HG02610 (cell line): ENCODE measurements at regions not wholly inside any gene's neighbourhood (a gene's known extent, or its start where the extent isn't known, plus 50 kb on each side); places are given as distances from the start of the nearest gene placed in this dataset.
A peak's percentile ranks its signal among the peaks of the same experiment; 100 is the strongest.
"Not testable (repeated sequence)": the region's sequence is repeated elsewhere in the genome, so short reads cannot be mapped to it uniquely, and the experiment has no call there.

Source experiments
- ATAC-seq: cut with Tn5 transposase; IDR thresholded peaks from one replicate; pipeline ENCODE4 v1.9.1; 2021; ENCODE audit warnings: mild to moderate bottlenecking, moderate library complexity; ENCODE audit not compliant: unreplicated experiment

DNA sequence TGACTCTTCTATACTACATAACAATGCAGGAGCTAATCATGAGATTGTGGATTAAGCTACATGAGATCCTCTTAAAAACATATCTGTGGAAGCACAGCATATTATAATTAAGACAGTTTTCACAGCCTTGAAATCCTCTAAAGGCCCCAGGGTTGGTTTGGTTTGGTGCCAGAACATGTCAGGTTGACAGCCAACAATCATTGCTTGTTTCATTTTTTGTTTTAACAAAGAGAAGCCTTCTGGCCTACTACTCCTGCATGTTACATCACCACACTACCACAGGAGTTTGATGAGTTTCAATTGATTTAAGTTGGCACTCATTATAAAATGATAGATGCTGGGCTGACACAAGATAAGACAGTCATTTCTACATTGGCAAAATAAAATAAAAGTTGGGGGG is 255.9 kb upstream of the ERBB4 start:
- no peak for ATAC-seq

DNA sequence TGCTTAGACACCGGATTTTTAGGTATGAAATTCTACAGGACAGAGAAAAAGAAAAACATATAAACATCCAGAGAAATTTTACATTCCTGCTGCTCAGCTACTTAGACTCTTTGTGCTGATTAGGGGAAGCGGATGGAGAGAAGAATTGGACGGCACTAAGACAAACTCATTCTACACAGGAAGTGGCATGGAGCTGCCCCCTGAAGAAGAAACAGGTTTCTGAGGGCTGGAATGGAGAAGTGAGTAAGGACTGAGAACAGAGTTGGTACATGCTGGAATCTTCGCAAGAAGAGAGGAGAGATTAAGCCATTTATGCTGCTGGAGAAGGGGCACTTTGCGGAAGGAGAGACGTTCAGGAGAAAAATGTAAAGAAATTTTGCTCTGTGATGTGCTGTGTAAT is 253.0 kb upstream of the ERBB4 start:
- ATAC-seq, result no peak

GRCh38 chr2:212786088-212786487 is 247.5 kb upstream of the ERBB4 start:
- ATAC-seq, result not testable (repeated sequence)

DNA sequence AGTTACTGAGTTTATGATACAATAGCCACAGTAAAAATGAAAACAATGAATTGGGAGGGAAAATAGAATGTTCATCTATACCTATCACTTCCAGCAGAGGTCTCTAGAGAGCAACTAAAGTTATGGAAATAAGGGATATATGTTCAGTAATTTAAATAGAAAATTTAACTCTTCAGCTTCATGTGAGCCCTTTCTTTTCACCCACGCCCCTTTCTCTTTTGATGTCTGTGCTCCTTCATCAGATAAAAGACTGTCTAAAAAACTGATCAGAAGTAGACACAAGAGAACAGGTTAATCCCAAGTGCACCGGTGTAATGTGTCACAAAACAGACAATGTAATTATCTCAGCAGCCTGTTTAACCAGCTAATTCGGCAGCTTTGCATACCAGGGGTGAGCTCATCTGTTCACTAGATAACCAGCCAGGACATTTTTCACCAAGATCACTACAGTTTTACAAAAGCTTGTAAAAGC is 238.5 kb upstream of the ERBB4 start:
- no peak for ATAC-seq

DNA sequence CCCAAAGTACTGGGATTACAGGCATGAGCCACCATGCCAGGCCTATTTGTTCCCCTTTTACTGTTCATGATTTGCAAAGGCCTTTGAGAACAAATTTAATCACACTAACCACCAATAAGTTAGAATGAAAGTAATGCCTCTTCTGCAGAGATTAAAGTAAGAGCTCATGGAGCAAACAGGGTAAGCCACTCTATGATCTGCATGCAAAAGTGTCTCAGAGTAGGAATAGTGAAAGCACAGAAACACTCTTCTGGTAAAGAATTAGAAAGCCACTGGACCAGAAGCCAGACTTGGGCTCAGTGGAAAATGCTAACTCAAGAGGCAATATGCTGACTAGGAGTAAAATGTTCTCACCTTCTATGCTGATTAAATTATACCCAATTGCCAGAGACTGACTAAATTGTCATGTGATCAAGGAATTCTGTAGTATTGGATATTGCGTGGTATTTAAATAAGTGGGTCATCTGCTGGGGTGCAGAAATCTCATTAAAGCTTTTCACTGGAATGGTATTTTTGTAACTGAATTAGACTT is 235.3 kb upstream of the ERBB4 start:
- ATAC-seq, result peak; percentile 71

GRCh38 chr2:212770240-212770639 is 231.6 kb upstream of the ERBB4 start:
- ATAC-seq, result no peak

GRCh38 chr2:212766921-212767320 is 228.3 kb upstream of the ERBB4 start:
- ATAC-seq, result no peak

DNA sequence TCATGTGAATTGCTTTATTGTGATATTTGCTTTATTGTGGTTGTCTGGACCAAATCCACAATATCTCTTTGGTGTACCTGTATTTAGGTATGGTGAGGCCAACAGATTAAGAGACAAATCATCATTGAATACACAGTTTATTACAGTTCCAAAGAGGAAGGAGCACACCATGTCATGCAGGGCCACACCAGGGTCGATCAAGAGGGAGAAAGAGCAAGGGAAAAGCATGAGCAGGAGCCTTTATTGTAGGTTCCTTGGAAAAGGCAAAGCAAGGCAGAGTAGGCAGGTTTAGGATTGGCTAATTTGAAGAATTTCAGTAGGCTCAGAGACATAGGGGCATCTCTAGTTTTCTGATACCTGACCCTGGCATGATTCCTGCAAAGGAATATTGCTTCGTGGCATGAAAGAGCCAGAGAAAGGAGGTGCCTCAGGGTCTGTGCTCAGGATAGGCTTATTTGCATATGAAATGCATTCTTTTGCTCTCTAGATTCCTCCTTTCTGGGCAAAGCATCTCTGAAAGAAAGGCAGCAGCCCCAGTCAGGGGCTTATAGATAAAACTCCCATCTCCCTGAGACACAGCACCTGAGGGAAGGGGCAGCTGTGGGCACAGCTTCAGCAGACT is 214.2 kb upstream of the ERBB4 start:
- no peak for ATAC-seq

GRCh38 chr2:212745359-212745758 is 206.8 kb upstream of the ERBB4 start:
- ATAC-seq, result peak; percentile 97

DNA sequence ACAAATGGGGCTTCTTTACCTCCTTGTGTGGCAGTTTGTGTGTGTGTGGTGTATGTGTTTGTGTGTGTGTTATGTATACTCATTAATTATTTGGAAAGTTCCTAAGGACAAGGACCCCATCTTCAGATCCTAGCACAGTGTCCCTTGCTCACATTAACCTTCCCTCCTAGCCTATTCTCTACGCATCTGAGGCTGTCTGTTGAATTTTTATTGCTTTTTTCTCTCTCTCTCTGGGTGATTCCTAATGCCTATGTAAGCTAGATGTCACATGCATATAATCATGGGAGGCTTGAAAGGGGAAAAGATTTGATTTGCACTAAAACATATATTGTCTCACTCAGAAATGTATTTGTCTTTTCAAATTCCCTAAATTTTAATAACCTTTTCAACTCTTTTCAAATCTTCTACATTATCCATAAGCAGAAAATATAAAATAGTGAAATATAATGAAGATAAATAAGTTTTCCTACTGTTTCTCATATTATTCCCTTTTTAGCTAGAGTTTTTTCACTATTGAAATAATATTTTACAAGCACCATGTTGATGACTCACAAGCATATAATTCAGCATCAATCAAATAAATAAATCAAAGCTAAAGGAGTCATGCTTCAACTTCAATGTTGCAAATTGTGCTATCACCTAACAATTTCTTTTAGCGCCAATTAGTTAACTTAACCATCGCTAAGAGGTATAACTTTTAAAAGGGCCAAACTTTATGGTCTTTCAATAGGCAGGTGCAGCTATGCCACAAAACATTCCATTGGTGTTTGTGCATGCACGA is 199.0 kb upstream of the ERBB4 start:
- no peak for ATAC-seq

GRCh38 chr2:212736385-212736726 is 197.8 kb upstream of the ERBB4 start:
- ATAC-seq, result no peak

- peak; percentile 48 for ATAC-seq
These were observed 194.7 kb upstream of the ERBB4 start for GRCh38 chr2:212733273-212733672.

- ATAC-seq, result no peak
These were observed 194.3 kb upstream of the ERBB4 start for GRCh38 chr2:212732860-212733259.

DNA sequence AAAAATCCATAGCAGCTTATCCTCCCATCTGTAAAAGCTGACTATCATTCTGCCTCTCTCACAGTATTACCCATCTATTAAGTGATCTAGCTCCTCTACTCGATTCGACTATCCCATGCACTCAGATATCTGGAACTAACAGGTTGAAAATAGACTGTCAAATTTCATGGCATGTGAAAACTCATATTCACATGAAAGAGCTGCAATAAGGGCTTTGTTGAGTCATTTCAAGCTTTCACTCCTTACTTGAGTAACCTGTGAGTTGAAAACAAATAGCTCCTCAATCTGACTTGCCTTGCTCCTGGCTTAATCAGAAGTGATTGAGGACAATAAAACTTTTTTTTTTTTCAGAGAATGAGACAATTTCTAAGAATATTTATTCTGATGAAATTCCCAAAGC is 192.4 kb upstream of the ERBB4 start:
- ATAC-seq, result peak; percentile 71

- ATAC-seq, result no peak
These were observed 190.1 kb upstream of the ERBB4 start for GRCh38 chr2:212728717-212729116.

DNA sequence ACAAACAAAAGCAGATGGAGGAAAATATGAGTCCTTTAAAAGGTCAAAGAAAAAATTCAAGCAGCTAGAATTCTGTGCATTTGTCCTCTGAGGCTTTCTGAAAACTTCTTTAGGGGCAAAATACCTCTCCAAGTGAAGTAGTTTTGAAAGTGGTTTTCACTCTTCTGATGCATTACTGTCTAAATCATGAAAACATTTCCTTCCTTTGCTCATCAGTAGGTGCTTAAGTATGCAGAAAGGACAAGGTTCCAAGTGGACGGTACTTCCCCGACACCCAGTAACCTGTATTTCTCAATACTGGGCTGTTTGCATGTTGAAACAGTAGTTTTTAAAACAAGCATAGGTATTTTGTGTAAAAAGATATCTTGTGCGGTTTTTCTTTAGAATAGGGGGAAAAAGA is 189.1 kb upstream of the ERBB4 start:
- peak; percentile 55 for ATAC-seq

- peak; percentile 40 for ATAC-seq
These were observed 187.8 kb upstream of the ERBB4 start for GRCh38 chr2:212726403-212726802.

- no peak for ATAC-seq
These were observed 186.6 kb upstream of the ERBB4 start for GRCh38 chr2:212725180-212725579.

GRCh38 chr2:212723226-212723625 is 184.6 kb upstream of the ERBB4 start:
- no peak for ATAC-seq

- ATAC-seq, result no peak
These were observed 183.4 kb upstream of the ERBB4 start for GRCh38 chr2:212722046-212722445.

DNA sequence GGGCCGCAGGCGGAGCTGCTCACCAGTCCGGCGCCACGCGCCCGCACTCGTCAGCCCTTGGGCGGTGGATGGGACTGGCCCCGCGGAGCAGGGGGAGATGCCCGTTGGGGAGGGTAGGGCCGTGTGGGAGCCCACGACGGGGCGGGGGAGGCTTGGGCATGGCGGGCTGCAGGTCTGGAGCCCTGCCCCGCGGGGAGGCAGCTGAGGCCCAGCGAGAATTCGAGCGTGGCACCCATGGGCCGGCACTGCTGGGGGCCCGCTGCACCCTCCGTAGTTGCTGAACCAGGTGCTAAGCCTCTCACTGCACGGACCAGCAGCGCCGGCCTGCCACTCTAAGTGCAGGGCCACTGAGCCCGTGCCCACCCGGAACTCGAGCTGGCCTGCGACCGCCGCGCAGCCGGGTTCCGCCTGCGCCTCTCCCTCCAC is 182.4 kb upstream of the ERBB4 start:
- ATAC-seq, result no peak

DNA sequence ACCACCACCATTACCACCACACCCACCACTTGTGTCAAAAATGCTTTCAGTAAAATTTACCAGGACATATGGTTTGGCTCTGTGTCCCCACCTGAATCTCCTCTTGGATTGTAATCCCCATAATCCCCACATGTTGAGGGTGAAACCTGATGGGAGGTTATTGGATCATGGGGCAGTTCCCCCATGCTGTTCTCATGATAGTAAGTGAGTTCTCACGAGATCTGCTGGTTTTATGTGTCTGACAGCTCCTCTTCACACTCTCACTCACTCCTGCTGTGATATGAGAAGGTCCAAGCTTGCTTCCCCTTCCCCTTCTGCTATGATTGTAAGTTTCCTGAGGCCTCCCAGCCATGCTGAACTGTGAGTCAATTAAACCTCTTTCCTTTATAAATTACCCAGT is 176.8 kb upstream of the ERBB4 start:
- ATAC-seq, result not testable (repeated sequence)
